OCI-LY3 (cell line): ENCODE measurements at regions not wholly inside any gene's neighbourhood (a gene's known extent, or its start where the extent isn't known, plus 50 kb on each side); places are given as distances from the start of the nearest gene placed in this dataset.

Experiments
- CTCF ChIP-seq: fragments of 200-600, 300-600 bp; sonication (generic); IDR thresholded peaks from 2 replicates; pipeline ENCODE4 v1.5.1; 2014; ENCODE audit warnings: antibody characterized with exemption, low read length, low read depth
- EZH2phosphoT487 ChIP-seq: fragments of 200-600 bp; shearing (Covaris generic); IDR thresholded peaks from 2 replicates; pipeline ENCODE4 v1.6.1; 2018; ENCODE audit warnings: antibody characterized with exemption, mixed run types, low read depth

GRCh38 chr11:110903378-110903777 lies 191.1 kb upstream of the ARHGAP20 start:
- TF ChIP-seq CTCF (no peak), EZH2phosphoT487 (no peak)
